ENCODE measurements at regions not wholly inside any gene's neighbourhood (a gene's known extent, or its start where the extent isn't known, plus 50 kb on each side); places are given as distances from the start of the nearest gene placed in this dataset.

DNA sequence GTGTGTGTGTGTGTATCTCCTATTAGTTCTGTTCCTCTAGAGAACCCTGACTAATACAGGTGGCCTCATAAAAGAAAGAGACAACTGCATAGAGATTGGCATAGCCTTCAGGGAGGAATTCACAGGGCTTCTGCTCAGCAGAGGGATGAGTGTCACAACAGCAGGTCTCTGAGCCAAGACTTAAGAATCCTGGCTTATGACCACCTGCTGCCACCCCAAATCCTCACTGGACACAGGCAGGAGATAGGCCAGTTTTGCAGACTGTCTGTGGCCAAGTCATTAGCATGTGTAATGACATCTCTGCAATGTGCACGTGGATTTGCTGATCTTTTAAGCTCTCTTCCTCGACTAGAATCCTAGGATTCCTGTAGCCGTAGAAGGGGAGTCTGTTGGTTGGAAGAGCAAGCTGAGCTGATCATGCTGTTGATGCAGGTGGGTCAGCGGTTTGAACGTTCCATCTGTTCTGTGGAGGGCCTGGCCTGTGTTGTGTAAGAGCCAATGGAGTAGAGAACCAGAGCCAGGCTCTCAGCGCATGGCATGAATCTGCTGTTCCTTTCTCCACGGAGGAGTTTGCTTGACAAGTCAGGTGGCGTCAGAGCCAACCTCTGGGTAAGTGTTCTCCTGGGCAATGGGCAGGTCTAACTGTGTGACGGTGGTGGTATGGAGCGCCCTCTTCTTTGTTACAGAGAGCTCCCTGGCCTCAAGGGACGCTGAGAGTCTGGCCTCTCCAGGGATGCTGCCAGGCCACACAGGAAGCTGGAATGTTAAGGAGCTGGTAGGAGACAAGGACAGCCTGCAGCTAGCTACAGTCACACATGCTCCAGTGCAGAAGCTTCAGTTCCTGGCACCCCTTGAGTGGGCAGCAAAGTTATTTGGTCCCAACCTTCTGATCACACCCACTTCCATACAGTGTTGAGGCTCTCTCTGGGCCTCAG is 503.1 kb downstream of the FOXO1 start:
- TF ChIP-seq, protein P1, sequence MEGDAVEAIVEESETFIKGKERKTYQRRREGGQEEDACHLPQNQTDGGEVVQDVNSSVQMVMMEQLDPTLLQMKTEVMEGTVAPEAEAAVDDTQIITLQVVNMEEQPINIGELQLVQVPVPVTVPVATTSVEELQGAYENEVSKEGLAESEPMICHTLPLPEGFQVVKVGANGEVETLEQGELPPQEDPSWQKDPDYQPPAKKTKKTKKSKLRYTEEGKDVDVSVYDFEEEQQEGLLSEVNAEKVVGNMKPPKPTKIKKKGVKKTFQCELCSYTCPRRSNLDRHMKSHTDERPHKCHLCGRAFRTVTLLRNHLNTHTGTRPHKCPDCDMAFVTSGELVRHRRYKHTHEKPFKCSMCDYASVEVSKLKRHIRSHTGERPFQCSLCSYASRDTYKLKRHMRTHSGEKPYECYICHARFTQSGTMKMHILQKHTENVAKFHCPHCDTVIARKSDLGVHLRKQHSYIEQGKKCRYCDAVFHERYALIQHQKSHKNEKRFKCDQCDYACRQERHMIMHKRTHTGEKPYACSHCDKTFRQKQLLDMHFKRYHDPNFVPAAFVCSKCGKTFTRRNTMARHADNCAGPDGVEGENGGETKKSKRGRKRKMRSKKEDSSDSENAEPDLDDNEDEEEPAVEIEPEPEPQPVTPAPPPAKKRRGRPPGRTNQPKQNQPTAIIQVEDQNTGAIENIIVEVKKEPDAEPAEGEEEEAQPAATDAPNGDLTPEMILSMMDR (IDR thresholded peaks at IDR 0.05; ENCODE audit: insufficient read depth, missing control alignments) = no peak
- FAIRE-seq (no peak), DNase-seq (ENCODE audit: insufficient read length, low spot score) (no peak)

DNA sequence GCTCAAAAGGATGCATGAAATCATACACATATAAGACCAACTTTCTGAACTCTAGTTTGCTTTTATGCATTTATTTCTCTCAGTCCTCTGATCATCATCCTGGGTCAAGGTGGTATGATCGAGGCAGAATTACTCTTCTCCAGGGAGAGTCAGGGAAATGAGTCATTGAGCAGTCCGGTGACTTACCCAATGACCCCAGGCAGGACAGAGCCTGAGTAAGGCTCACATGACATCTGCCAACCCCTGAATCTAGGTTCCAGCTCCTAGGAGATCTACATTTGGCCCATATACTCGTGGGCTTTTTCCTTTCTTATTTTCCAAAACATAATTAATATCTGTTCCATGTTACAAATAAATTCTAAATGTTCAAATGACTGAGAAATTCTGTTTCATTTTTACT is 502.3 kb downstream of the FOXO1 start:
- FAIRE-seq (no peak), DNase-seq (ENCODE audit: insufficient read length, low spot score) (no peak)
- TF ChIP-seq, protein P1 (IDR thresholded peaks at IDR 0.05; ENCODE audit: insufficient read depth, missing control alignments) = no peak

- DNase-seq (ENCODE audit: insufficient read length, low spot score) (no peak), FAIRE-seq (no peak)
- TF ChIP-seq, protein P1 (IDR thresholded peaks at IDR 0.05; ENCODE audit: insufficient read depth, missing control alignments) = no peak
These were observed 501.0 kb downstream of the FOXO1 start for GRCh38 chr13:40165316-40165932.

DNA sequence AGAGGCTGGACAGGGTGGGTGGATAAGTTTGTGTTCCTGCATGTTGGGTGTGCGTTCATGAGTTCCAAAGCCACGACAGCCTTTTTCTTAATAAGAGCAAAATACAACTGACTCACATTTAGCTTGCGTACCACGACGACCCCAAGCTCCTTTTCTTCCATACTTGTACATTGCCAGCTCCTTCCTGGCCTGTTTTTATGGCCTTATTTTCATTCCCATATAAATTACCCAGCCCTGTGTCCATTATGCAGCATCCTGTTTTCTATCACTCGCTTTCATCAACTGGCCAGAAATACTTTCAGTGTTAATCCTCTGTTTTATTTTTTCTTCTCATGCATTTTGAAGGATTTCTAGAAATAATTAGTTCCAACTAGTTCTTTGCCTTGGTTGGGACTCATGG is 499.1 kb downstream of the FOXO1 start:
- DNase-seq (ENCODE audit: insufficient read length, low spot score) = no peak
- no peak for FAIRE-seq
- TF ChIP-seq, protein P1 (IDR thresholded peaks at IDR 0.05; ENCODE audit: insufficient read depth, missing control alignments) = no peak

- DNase-seq (ENCODE audit: insufficient read length, low spot score) = no peak
These were observed 497.8 kb downstream of the FOXO1 start for GRCh38 chr13:40168425-40169166.

GRCh38 chr13:40169476-40169875 is 497.0 kb downstream of the FOXO1 start:
- TF ChIP-seq, protein P1 (IDR thresholded peaks at IDR 0.05; ENCODE audit: insufficient read depth, missing control alignments) = no peak
- no peak for DNase-seq (ENCODE audit: insufficient read length, low spot score)
- FAIRE-seq = no peak

More at GRCh38 chr13:40168425-40169166, 497.8 kb downstream of the FOXO1 start:
- TF ChIP-seq, protein P1 (IDR thresholded peaks at IDR 0.05; ENCODE audit: insufficient read depth, missing control alignments) = no peak
- FAIRE-seq = no peak

All from D721Med (cell line).